GM06990 (cell line): ENCODE measurements at regions not wholly inside any gene's neighbourhood (a gene's known extent, or its start where the extent isn't known, plus 50 kb on each side); places are given as distances from the start of the nearest gene placed in this dataset.

Source experiments
- DNase-seq: peaks from one replicate; pipeline ENCODE4 v3.0.0-alpha.2; 2011; ENCODE audit not compliant: insufficient read length; ENCODE audit errors: extremely low read depth
- H3K27me3 ChIP-seq: replicated peaks from 2 replicates; pipeline ENCODE4 v1.6.0; 2011; ENCODE audit warnings: low read length; ENCODE audit not compliant: control insufficient read depth, insufficient read depth
- H3K36me3 ChIP-seq: 2 replicates; pipeline ENCODE4 v1.5.1; 2011; ENCODE audit warnings: low read length; ENCODE audit not compliant: control insufficient read depth, insufficient read depth
- H3K4me3 ChIP-seq: replicated peaks from 2 replicates; pipeline ENCODE4 v1.5.1; 2011; ENCODE audit warnings: low read depth, mild to moderate bottlenecking, control low read depth, low read length
- TF ChIP-seq, protein P1 (sequence below): IDR thresholded peaks from 2 replicates; pipeline ENCODE4 v1.5.1; 2011; ENCODE audit warnings: low read length, control low read depth, mild to moderate bottlenecking, inconsistent platforms; ENCODE audit not compliant: insufficient read depth, poor library complexity, severe bottlenecking

DNA sequence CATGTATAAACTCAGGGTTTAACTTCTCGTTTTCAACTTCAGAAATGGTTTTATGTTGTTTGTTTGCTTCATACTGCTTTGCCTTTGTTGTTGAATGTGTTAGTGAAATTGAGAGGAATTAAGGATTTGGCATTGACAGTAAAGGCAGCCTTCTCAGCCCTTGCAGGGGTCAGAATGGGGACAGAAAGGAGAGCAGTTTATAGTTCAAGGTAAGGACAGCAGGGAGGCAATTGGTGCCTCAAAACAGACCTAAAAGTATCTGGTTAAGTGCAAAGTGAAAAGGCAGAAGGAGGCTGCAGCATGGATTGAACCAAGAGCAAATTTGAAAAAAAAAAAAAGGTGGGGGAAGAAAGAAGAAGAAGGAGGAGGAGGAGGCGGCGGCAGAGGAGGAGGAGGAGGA is 835.0 kb upstream of the ADGRL3 start:
- H3K36me3 ChIP-seq, result no peaks in the 10 kb centered on the region
- no peak for DNase-seq
- H3K27me3 ChIP-seq, result no peaks in the 10 kb centered on the region
- TF ChIP-seq, protein P1, sequence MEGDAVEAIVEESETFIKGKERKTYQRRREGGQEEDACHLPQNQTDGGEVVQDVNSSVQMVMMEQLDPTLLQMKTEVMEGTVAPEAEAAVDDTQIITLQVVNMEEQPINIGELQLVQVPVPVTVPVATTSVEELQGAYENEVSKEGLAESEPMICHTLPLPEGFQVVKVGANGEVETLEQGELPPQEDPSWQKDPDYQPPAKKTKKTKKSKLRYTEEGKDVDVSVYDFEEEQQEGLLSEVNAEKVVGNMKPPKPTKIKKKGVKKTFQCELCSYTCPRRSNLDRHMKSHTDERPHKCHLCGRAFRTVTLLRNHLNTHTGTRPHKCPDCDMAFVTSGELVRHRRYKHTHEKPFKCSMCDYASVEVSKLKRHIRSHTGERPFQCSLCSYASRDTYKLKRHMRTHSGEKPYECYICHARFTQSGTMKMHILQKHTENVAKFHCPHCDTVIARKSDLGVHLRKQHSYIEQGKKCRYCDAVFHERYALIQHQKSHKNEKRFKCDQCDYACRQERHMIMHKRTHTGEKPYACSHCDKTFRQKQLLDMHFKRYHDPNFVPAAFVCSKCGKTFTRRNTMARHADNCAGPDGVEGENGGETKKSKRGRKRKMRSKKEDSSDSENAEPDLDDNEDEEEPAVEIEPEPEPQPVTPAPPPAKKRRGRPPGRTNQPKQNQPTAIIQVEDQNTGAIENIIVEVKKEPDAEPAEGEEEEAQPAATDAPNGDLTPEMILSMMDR, result no peak
- H3K4me3 ChIP-seq, result no peak overlapping the region

DNA sequence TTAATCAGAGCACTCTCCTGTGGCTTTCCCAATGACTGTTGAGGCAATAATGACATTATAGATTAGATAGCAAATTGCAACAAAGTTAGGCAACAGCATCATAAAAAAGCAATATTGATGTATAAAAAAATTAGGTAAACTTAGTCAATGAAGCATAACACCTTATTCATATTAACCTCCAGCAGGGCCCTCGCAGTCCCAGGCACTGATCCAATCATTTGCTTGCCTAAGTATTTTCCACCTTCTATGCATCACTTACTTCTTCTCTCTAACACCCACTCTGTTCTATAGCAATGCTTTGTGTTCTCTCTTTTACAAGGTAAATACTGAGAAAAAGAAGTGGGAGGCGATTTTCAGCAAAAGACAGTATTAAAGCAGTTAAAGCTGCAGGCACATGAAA is 833.5 kb upstream of the ADGRL3 start:
- H3K4me3 ChIP-seq, result no peak overlapping the region
- TF ChIP-seq, protein P1, result no peak
- H3K27me3 ChIP-seq, result no peaks in the 10 kb centered on the region
- DNase-seq, result no peak
- H3K36me3 ChIP-seq, result no peaks in the 10 kb centered on the region

DNA sequence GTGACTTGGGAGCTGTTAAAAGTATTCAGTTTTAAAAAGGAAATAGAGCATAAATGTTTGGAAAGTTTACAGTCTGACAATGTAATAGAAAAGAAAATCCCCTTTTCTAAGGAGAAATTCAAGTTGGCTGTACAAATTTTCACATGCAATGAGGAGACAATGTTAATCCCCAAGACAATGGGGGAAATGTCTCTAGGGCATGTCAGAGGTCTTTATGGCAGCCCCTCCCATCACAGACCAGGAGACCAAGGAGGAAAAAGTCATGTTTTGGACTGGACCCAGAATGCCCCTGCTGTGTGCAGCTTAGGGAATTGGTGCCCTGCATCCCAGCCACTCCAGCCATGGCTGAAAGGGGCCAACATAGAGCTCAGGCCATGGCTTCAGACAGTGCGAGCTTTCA is 831.1 kb upstream of the ADGRL3 start:
- DNase-seq, result no peak
- Histone ChIP-seq H3K36me3 (no peaks in the 10 kb centered on the region), H3K27me3 (no peaks in the 10 kb centered on the region), H3K4me3 (no peak overlapping the region)
- TF ChIP-seq, protein P1, result no peak

DNA sequence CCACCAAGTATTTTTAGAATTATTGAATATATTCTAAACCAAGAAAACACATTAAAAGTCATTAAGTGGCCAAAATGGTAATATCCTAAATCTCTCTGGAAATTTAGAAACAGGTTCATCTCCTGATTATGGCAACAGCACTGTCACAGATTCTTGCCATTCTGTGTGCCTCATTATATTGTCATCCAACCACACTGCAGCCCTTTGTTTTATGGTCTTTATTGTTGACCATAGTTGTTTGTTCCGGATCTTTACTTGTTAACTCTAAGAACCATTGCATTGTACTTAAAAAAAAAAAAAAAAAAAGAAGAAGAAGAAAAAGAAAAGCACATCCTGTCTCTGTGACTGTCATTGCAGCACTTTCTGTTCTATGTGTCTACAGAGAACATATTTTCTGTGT is 822.1 kb upstream of the ADGRL3 start:
- TF ChIP-seq, protein P1, result no peak
- no peak for DNase-seq
- H3K27me3 ChIP-seq, result no peaks in the 10 kb centered on the region
- no peak overlapping the region for H3K4me3 ChIP-seq
- H3K36me3 ChIP-seq, result no peaks in the 10 kb centered on the region

DNA sequence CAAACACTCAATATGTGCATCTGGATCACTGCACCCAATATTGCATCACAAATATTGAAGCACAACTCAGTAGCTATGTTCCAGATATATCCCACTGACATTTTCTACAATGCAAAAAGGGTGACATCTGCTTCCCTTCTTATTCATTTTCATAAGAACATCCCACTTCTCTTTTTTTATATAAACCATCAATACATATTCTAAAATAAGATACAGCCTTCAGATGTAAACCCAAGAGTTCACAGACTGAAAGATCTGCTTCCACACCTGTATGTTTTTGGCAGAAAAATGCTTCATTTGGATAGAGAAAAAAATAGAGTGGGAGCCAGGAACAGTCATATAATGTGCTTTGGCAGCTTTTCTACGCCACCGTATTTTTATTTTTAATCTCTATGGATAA is 815.6 kb upstream of the ADGRL3 start:
- H3K27me3 ChIP-seq, result no peaks in the 10 kb centered on the region
- H3K4me3 ChIP-seq, result no peak overlapping the region
- H3K36me3 ChIP-seq, result no peaks in the 10 kb centered on the region
- TF ChIP-seq, protein P1, result no peak
- no peak for DNase-seq

DNA sequence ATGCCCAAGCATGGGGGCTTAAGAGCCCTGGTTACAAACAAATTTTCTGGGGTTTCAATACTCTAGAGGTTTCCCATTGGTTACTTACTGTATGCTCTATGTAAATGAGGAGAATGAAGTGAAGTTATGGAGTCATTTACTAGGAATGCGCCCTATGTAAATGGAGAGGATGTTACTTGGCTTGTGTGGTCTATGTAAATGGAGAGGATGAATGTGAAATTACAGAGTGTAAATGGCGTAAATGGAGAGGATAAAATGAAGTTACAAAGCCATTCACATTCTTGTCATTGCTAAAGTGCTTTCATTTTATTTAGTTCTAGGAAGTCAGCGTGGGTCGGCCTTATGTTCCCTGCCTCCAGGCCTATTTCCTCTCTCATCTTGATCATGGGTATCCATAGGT is 810.5 kb upstream of the ADGRL3 start:
- TF ChIP-seq, protein P1, result no peak
- Histone ChIP-seq H3K36me3 (no peaks in the 10 kb centered on the region), H3K4me3 (no peak overlapping the region), H3K27me3 (no peaks in the 10 kb centered on the region)
- no peak for DNase-seq
